ENCODE measurements at regions not wholly inside any gene's neighbourhood (a gene's known extent, or its start where the extent isn't known, plus 50 kb on each side); places are given as distances from the start of the nearest gene placed in this dataset.

DNA sequence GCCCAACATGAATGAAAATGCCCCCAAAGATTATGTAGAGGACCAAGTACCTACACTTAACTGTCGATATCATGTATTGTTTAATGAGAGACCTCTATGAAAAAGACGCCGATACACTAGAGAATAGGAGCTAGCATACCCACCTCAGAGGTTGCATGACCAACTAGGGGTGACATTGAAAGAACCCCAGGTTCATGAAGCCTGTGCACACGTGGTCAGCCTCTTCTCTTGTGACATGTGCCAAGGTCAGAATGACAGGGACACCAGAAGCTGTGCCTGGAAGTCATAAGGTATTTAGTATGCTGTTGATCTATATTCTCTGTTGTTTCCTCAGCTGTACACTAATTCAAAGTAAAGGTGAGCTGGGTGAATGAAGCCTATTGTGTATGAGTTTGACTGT is 1594.1 kb downstream of the EFNA5 start:
- no peak for TF ChIP-seq POLR2AphosphoS5 (IDR thresholded peaks at IDR 0.05; ENCODE audit: low read depth, low read length)
- TF ChIP-seq TAF1 (IDR thresholded peaks at IDR 0.05; ENCODE audit: borderline replicate concordance, insufficient read depth, low read length), result no peak
- no peak for TF ChIP-seq SIN3A (IDR thresholded peaks at IDR 0.05; ENCODE audit: borderline replicate concordance, insufficient read depth, low read length)
- TF ChIP-seq REST (IDR thresholded peaks at IDR 0.05; ENCODE audit: insufficient read depth in 1 of 2, low read depth in 2 of 2, low read length in 2 of 2), result no peak

Measured in PFSK-1 (cell line).